EL (cell line): ENCODE measurements at regions not wholly inside any gene's neighbourhood (a gene's known extent, or its start where the extent isn't known, plus 50 kb on each side); places are given as distances from the start of the nearest gene placed in this dataset.

Experiments
- DNase-seq: peaks from one replicate; pipeline ENCODE4 v3.0.0-alpha.2; 2016

- DNase-seq, result no peak
These were observed 217.2 kb downstream of the CHRM3 start for GRCh38 chr1:239603530-239603929.

- DNase-seq, result no peak
These were observed 220.6 kb downstream of the CHRM3 start for GRCh38 chr1:239606850-239607400.

GRCh38 chr1:239608469-239608868, 222.1 kb downstream of the CHRM3 start:
- no peak for DNase-seq

GRCh38 chr1:239612379-239612778, 226.0 kb downstream of the CHRM3 start:
- DNase-seq, result no peak

GRCh38 chr1:239616673-239617072, 230.3 kb downstream of the CHRM3 start:
- peak; percentile 30 for DNase-seq

- DNase-seq, result no peak
These were observed 230.9 kb downstream of the CHRM3 start for GRCh38 chr1:239617259-239617658.

GRCh38 chr1:239617731-239618130, 231.4 kb downstream of the CHRM3 start:
- DNase-seq, result no peak

- peak; percentile 9 for DNase-seq
These were observed 232.8 kb downstream of the CHRM3 start for GRCh38 chr1:239619190-239619589.

- no peak for DNase-seq
These were observed 244.4 kb downstream of the CHRM3 start for GRCh38 chr1:239630767-239631166.

- no peak for DNase-seq
These were observed 247.1 kb downstream of the CHRM3 start for GRCh38 chr1:239633432-239633831.

- no peak for DNase-seq
These were observed 248.9 kb downstream of the CHRM3 start for GRCh38 chr1:239635276-239635675.

GRCh38 chr1:239636347-239636746, 250.0 kb downstream of the CHRM3 start:
- no peak for DNase-seq

GRCh38 chr1:239644604-239645003, 258.2 kb downstream of the CHRM3 start:
- DNase-seq, result no peak

GRCh38 chr1:239647045-239647444, 260.7 kb downstream of the CHRM3 start:
- DNase-seq, result no peak

GRCh38 chr1:239647964-239648632, 261.7 kb downstream of the CHRM3 start:
- no peak for DNase-seq

- no peak for DNase-seq
These were observed 268.7 kb downstream of the CHRM3 start for GRCh38 chr1:239655023-239655422.

- peak; percentile 7 for DNase-seq
These were observed 270.9 kb downstream of the CHRM3 start for GRCh38 chr1:239657291-239657690.

- DNase-seq, result no peak
These were observed 276.6 kb downstream of the CHRM3 start for GRCh38 chr1:239662950-239663349.

- DNase-seq, result no peak
These were observed 285.9 kb downstream of the CHRM3 start for GRCh38 chr1:239672256-239672655.

- no peak for DNase-seq
These were observed 289.4 kb downstream of the CHRM3 start for GRCh38 chr1:239675735-239676134.

- DNase-seq, result no peak
These were observed 290.3 kb downstream of the CHRM3 start for GRCh38 chr1:239676522-239677273.

GRCh38 chr1:239677362-239677761, 291.0 kb downstream of the CHRM3 start:
- peak; percentile 24 for DNase-seq

- no peak for DNase-seq
These were observed 291.8 kb downstream of the CHRM3 start for GRCh38 chr1:239678181-239678580.

- no peak for DNase-seq
These were observed 295.7 kb downstream of the CHRM3 start for GRCh38 chr1:239682046-239682445.
